ENCODE measurements at regions not wholly inside any gene's neighbourhood (a gene's known extent, or its start where the extent isn't known, plus 50 kb on each side); places are given as distances from the start of the nearest gene placed in this dataset.

DNA sequence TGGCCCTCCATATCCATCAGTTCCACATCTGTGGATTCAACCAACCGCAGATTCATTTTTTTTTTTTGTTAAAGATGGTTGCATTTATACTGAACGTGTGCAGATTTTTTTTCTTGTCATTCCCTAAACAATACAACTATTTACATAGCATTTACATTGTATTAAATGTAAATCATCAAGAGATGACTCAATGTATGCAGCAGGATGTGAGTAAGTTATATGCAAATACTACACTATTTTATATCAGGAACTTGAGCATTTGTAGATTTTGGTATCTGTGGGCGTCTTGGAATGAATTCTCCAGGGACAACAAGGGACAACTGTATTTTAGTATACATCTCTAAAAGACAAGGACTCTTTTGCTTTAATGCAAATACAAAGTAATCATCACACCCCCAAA, 299.2 kb upstream of the ZNF608 start:
- TF ChIP-seq FOS (IDR thresholded peaks at IDR 0.05; ENCODE audit: borderline replicate concordance, insufficient read depth, low read length) (peak; percentile 71), MYC (IDR thresholded peaks at IDR 0.05; ENCODE audit: low read depth, low read length) (no peak), POLR2A (IDR thresholded peaks at IDR 0.05; ENCODE audit: low read depth, low read length) (no peak), POLR2AphosphoS5 (IDR thresholded peaks at IDR 0.05; ENCODE audit: insufficient read depth, low read depth, low read length) (no peak)
- TF ChIP-seq, protein P1, sequence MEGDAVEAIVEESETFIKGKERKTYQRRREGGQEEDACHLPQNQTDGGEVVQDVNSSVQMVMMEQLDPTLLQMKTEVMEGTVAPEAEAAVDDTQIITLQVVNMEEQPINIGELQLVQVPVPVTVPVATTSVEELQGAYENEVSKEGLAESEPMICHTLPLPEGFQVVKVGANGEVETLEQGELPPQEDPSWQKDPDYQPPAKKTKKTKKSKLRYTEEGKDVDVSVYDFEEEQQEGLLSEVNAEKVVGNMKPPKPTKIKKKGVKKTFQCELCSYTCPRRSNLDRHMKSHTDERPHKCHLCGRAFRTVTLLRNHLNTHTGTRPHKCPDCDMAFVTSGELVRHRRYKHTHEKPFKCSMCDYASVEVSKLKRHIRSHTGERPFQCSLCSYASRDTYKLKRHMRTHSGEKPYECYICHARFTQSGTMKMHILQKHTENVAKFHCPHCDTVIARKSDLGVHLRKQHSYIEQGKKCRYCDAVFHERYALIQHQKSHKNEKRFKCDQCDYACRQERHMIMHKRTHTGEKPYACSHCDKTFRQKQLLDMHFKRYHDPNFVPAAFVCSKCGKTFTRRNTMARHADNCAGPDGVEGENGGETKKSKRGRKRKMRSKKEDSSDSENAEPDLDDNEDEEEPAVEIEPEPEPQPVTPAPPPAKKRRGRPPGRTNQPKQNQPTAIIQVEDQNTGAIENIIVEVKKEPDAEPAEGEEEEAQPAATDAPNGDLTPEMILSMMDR (IDR thresholded peaks at IDR 0.05; ENCODE audit: extremely low read depth in 1 of 2, insufficient read depth in 1 of 2, low read depth in 1 of 2, low read length in 2 of 2), result no peak

Measured in endothelial cell of umbilical vein (primary cell).